Activated T-cell treated with anti-CD3 and anti-CD28 coated beads, Interleukin-2, amount 50 U/mL, for 1 hour (primary cell): ENCODE measurements at regions not wholly inside any gene's neighbourhood (a gene's known extent, or its start where the extent isn't known, plus 50 kb on each side); places are given as distances from the start of the nearest gene placed in this dataset.
"Not testable (repeated sequence)": the region's sequence is repeated elsewhere in the genome, so short reads cannot be mapped to it uniquely, and the experiment has no call there.

ENCODE experiments used
- DNase-seq: peaks from one replicate; pipeline ENCODE4 v3.0.0-alpha.2; 2020

- no peak for DNase-seq
Observed at GRCh38 chr3:34013818-34014570, 215.6 kb downstream of the PDCD6IP start.

- no peak for DNase-seq
Observed at GRCh38 chr3:34015204-34016142, 217.0 kb downstream of the PDCD6IP start.

- no peak for DNase-seq
Observed at GRCh38 chr3:34016925-34017587, 218.6 kb downstream of the PDCD6IP start.

- no peak for DNase-seq
Observed at GRCh38 chr3:34017757-34018156, 219.3 kb downstream of the PDCD6IP start.

GRCh38 chr3:34019158-34019557 is 220.7 kb downstream of the PDCD6IP start:
- no peak for DNase-seq

GRCh38 chr3:34020170-34020569 is 221.7 kb downstream of the PDCD6IP start:
- DNase-seq = no peak

GRCh38 chr3:34020726-34021680 is 222.6 kb downstream of the PDCD6IP start:
- no peak for DNase-seq

GRCh38 chr3:34022147-34022546 is 223.7 kb downstream of the PDCD6IP start:
- no peak for DNase-seq

GRCh38 chr3:34024447-34025240 is 226.2 kb downstream of the PDCD6IP start:
- DNase-seq = no peak

GRCh38 chr3:34033839-34034238 is 235.4 kb downstream of the PDCD6IP start:
- no peak for DNase-seq

GRCh38 chr3:34034840-34035239 is 236.4 kb downstream of the PDCD6IP start:
- no peak for DNase-seq

- no peak for DNase-seq
Observed at GRCh38 chr3:34035775-34036174, 237.3 kb downstream of the PDCD6IP start.

GRCh38 chr3:34037260-34037659 is 238.8 kb downstream of the PDCD6IP start:
- DNase-seq = no peak

GRCh38 chr3:34038131-34038530 is 239.7 kb downstream of the PDCD6IP start:
- DNase-seq = no peak

GRCh38 chr3:34046154-34046553 is 247.7 kb downstream of the PDCD6IP start:
- no peak for DNase-seq

GRCh38 chr3:34053626-34054025 is 255.2 kb downstream of the PDCD6IP start:
- DNase-seq = no peak

- DNase-seq = no peak
Observed at GRCh38 chr3:34056181-34056910, 257.9 kb downstream of the PDCD6IP start.

GRCh38 chr3:34056951-34057390 is 258.5 kb downstream of the PDCD6IP start:
- DNase-seq = no peak

GRCh38 chr3:34060995-34061394 is 262.6 kb downstream of the PDCD6IP start:
- DNase-seq = not testable (repeated sequence)

GRCh38 chr3:34065901-34066300 is 267.5 kb downstream of the PDCD6IP start:
- DNase-seq = no peak

- no peak for DNase-seq
Observed at GRCh38 chr3:34066328-34066727, 267.9 kb downstream of the PDCD6IP start.
